22Rv1 (cell line): ENCODE measurements at regions not wholly inside any gene's neighbourhood (a gene's known extent, or its start where the extent isn't known, plus 50 kb on each side); places are given as distances from the start of the nearest gene placed in this dataset.

Experiments
- H3K27ac ChIP-seq: fragments of 450-650 bp; 2 replicates; pipeline ENCODE4 v1.5.1; 2017
- CTCF ChIP-seq: fragments of 450-650 bp; IDR thresholded peaks from 2 replicates; pipeline ENCODE4 v1.5.1; 2017; ENCODE audit warnings: mild to moderate bottlenecking
- ZFX ChIP-seq: fragments of 450-650 bp; IDR thresholded peaks from 2 replicates; pipeline ENCODE4 v1.6.1; 2017; ENCODE audit warnings: antibody characterized with exemption, borderline replicate concordance

GRCh38 chr9:82474235-82474634 lies 485.7 kb downstream of the SPATA31D1 start:
- TF ChIP-seq CTCF (no peak), ZFX (no peak)

GRCh38 chr9:82475584-82476301 lies 487.2 kb downstream of the SPATA31D1 start:
- no peak overlapping the region for H3K27ac ChIP-seq
- TF ChIP-seq CTCF (no peak), ZFX (no peak)

More at GRCh38 chr9:82474235-82474634, 485.7 kb downstream of the SPATA31D1 start:
- no peak overlapping the region for H3K27ac ChIP-seq

GRCh38 chr9:82480921-82481320 lies 492.3 kb downstream of the SPATA31D1 start:
- H3K27ac ChIP-seq, result no peak overlapping the region
- TF ChIP-seq ZFX (no peak), CTCF (no peak)

- no peak for TF ChIP-seq CTCF
- TF ChIP-seq ZFX, result no peak
- no peak overlapping the region for H3K27ac ChIP-seq
Observed at GRCh38 chr9:82487935-82488312, 499.4 kb downstream of the SPATA31D1 start.

- TF ChIP-seq CTCF, result no peak
- TF ChIP-seq ZFX, result no peak
- no peak overlapping the region for H3K27ac ChIP-seq
Observed at GRCh38 chr9:82488313-82489200, 500.0 kb downstream of the SPATA31D1 start.

GRCh38 chr9:82489201-82489821 lies 500.7 kb downstream of the SPATA31D1 start:
- no peak for TF ChIP-seq CTCF
- TF ChIP-seq ZFX, result no peak
- no peak overlapping the region for H3K27ac ChIP-seq
